Dendritic cell treated with granulocyte-macrophage colony-stimulating factor and Interleukin-4, amounts not matched to agents 40 ng/mL and 50 ng/mL, for 4 days (primary cell): ENCODE measurements at regions not wholly inside any gene's neighbourhood (a gene's known extent, or its start where the extent isn't known, plus 50 kb on each side); places are given as distances from the start of the nearest gene placed in this dataset.
"Not testable (repeated sequence)": the region's sequence is repeated elsewhere in the genome, so short reads cannot be mapped to it uniquely, and the experiment has no call there.

Source experiments
- H3K27ac Mint-ChIP-seq: one replicate; pipeline ENCODE4 v1.8.0; 2022; ENCODE audit warnings: mild to moderate bottlenecking, mixed read lengths
- H3K27me3 Mint-ChIP-seq: one replicate; pipeline ENCODE4 v1.8.0; 2022; ENCODE audit warnings: mild to moderate bottlenecking, mixed read lengths
- H3K36me3 Mint-ChIP-seq: one replicate; pipeline ENCODE4 v1.8.0; 2022; ENCODE audit warnings: low read depth, mixed read lengths
- H3K4me1 Mint-ChIP-seq: one replicate; pipeline ENCODE4 v1.8.0; 2022; ENCODE audit warnings: low read depth, mixed read lengths
- H3K4me3 Mint-ChIP-seq: one replicate; pipeline ENCODE4 v1.8.0; 2022; ENCODE audit warnings: mild to moderate bottlenecking, moderate library complexity, mixed read lengths
- H3K9me3 Mint-ChIP-seq: one replicate; pipeline ENCODE4 v1.8.0; 2022; ENCODE audit warnings: mixed read lengths
- intact Hi-C: fragments of 100-400 bp; cut with micrococcal nuclease; formaldehyde crosslinking; loops from one replicate; pipeline ENCODE4 v1.15.0; 2022

DNA sequence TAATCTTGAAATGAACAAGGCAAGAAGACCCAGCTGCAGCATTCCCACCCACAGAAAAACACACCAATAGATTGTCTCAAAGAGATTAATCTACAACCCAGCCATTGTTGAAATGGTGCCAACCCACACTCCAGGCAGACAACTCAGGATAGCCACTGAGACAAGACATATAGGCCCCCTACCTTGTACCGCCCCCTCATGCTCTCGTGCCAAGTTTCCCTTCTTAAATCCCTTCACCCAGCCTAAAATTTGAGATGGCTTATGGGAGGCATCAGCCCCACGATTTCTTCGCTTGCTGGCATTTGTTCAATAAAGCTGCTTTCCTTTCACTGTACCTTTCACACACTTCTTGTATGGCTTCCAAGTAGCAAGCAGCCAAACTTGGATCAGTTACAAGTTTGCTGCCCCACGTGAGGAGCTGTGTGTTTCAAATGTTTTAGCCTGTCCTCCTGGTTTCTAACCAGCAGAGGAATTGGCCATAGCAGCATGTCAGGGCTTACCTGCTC lies 1754.1 kb downstream of the C4orf33 start:
- H3K4me1 Mint-ChIP-seq = no peaks in the 10 kb centered on the region
- H3K36me3 Mint-ChIP-seq = no peaks in the 10 kb centered on the region
- no peak overlapping the region for H3K4me3 Mint-ChIP-seq
- peaks cover 36% of the 10 kb centered on the region for H3K9me3 Mint-ChIP-seq
- intact Hi-C loops = no loop called here
- H3K27me3 Mint-ChIP-seq = no peaks in the 10 kb centered on the region
- H3K27ac Mint-ChIP-seq = no peak overlapping the region

DNA sequence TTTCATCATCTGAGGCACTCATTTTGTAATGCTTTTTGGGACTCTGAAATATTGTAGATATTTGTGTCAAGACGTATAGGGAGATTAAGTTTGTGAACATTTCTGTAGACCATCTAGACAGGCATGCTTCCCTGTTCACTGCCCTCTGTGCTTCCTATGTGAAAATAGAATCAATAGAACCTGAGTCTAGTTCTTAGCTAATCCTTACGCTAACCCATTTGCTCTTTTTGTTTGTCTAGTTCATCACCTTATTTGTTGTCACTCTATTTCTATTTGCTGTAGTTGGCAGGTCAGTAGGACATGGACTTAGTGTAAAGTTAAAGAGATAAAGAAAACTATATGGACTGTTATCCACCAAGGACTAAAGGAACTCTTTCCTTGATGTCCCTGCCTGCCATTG lies 1755.2 kb downstream of the C4orf33 start:
- Mint-ChIP-seq H3K9me3 (peaks cover 36% of the 10 kb centered on the region), H3K27me3 (no peaks in the 10 kb centered on the region), H3K4me3 (no peak overlapping the region), H3K27ac (no peak overlapping the region), H3K4me1 (no peaks in the 10 kb centered on the region), H3K36me3 (no peaks in the 10 kb centered on the region)
- intact Hi-C loops = no loop called here

GRCh38 chr4:130851932-130852331 lies 1756.0 kb downstream of the C4orf33 start:
- Mint-ChIP-seq H3K36me3 (no peaks in the 10 kb centered on the region), H3K27me3 (no peaks in the 10 kb centered on the region)

GRCh38 chr4:130855533-130855932 lies 1759.6 kb downstream of the C4orf33 start:
- Mint-ChIP-seq H3K27me3 (no peaks in the 10 kb centered on the region), H3K36me3 (no peaks in the 10 kb centered on the region), H3K4me1 (no peaks in the 10 kb centered on the region), H3K9me3 (peaks cover 12% of the 10 kb centered on the region), H3K4me3 (no peak overlapping the region), H3K27ac (no peak overlapping the region)
- intact Hi-C loops = no loop called here

More at GRCh38 chr4:130851932-130852331, 1756.0 kb downstream of the C4orf33 start:
- intact Hi-C loops = no loop called here
- Mint-ChIP-seq H3K4me1 (no peaks in the 10 kb centered on the region), H3K4me3 (no peak overlapping the region), H3K9me3 (peaks cover 32% of the 10 kb centered on the region), H3K27ac (no peak overlapping the region)

DNA sequence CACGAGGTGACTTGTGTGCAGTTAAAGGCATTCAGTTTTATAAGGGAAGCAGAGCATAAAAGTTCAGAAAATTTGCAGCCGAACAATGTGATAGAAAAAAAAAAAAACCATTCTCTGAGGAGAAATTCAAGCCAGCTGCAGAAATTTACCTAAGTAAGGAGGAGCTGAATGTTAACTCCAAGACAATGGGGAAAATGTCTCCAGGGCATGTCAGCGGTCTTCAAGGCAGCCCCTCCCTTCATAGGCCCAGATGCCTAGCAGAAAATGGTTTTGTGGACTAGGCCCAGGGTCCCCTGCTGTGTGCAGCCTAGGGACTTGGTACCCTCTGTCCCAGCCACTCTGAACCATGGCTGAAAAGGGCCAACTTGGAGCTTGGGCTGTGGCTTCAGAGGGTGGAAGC lies 1764.0 kb downstream of the C4orf33 start:
- no peak overlapping the region for H3K27ac Mint-ChIP-seq
- H3K36me3 Mint-ChIP-seq = no peaks in the 10 kb centered on the region
- H3K9me3 Mint-ChIP-seq = no peaks in the 10 kb centered on the region
- H3K27me3 Mint-ChIP-seq = no peaks in the 10 kb centered on the region
- H3K4me1 Mint-ChIP-seq = no peaks in the 10 kb centered on the region
- H3K4me3 Mint-ChIP-seq = no peak overlapping the region
- intact Hi-C loops = no loop called here

- no peaks in the 10 kb centered on the region for H3K9me3 Mint-ChIP-seq
- H3K36me3 Mint-ChIP-seq = no peaks in the 10 kb centered on the region
- no peak overlapping the region for H3K27ac Mint-ChIP-seq
- intact Hi-C loops = no loop called here
- H3K4me1 Mint-ChIP-seq = no peaks in the 10 kb centered on the region
- no peak overlapping the region for H3K4me3 Mint-ChIP-seq
- H3K27me3 Mint-ChIP-seq = no peaks in the 10 kb centered on the region
Observed at GRCh38 chr4:130896920-130897319, 1801.0 kb downstream of the C4orf33 start.

DNA sequence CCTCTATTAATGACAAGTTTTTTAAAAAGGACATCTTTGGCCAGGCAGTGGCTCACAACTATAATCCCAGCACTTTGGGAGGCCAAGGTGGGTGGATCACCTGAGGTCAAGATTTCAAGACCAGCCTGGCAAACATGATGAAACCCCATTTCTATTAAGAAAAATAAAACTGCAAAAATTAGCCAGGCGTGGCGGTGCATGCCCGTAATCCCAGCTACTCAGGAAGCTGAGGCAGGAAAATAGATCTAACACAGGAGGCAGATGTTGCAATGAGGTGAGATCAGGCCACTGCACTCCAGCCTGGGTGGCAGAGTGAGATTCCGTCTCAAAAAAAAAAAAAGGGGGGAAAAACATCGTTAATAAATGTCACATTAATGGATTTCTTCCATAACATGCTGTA lies 1805.4 kb downstream of the C4orf33 start:
- intact Hi-C loops = no loop called here
- H3K9me3 Mint-ChIP-seq = no peaks in the 10 kb centered on the region
- no peak overlapping the region for H3K4me3 Mint-ChIP-seq
- no peaks in the 10 kb centered on the region for H3K4me1 Mint-ChIP-seq
- H3K36me3 Mint-ChIP-seq = no peaks in the 10 kb centered on the region
- H3K27me3 Mint-ChIP-seq = no peaks in the 10 kb centered on the region
- no peak overlapping the region for H3K27ac Mint-ChIP-seq

- H3K9me3 Mint-ChIP-seq = peaks cover 17% of the 10 kb centered on the region
Observed at GRCh38 chr4:130922955-130923354, 1827.0 kb downstream of the C4orf33 start.

DNA sequence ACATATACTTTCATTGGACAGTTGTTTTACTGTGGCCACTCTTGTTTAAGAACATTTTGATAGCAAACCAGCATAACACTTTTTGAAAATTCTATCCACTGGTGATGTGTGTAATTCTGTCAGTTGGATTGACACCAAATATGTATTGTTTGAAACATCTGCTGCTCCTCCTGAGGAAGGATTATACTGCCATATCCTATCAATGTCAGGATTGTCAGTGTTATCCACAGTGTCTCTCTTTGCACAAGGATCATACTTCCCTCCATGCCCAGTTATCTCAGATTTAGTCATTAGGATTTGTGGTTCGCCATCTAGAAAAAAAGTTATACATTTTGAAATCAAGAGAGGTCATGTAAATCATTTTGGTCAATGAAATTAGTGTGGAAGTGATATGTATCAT lies 1859.6 kb downstream of the C4orf33 start:
- intact Hi-C loops = no loop called here
- no peak overlapping the region for H3K4me3 Mint-ChIP-seq
- H3K9me3 Mint-ChIP-seq = peaks cover 8% of the 10 kb centered on the region
- no peaks in the 10 kb centered on the region for H3K27me3 Mint-ChIP-seq
- no peaks in the 10 kb centered on the region for H3K36me3 Mint-ChIP-seq
- no peak overlapping the region for H3K27ac Mint-ChIP-seq
- H3K4me1 Mint-ChIP-seq = no peaks in the 10 kb centered on the region

More at GRCh38 chr4:130922955-130923354, 1827.0 kb downstream of the C4orf33 start:
- H3K27ac Mint-ChIP-seq = no peak overlapping the region
- H3K4me1 Mint-ChIP-seq = no peaks in the 10 kb centered on the region
- H3K27me3 Mint-ChIP-seq = no peaks in the 10 kb centered on the region
- no peak overlapping the region for H3K4me3 Mint-ChIP-seq
- no peaks in the 10 kb centered on the region for H3K36me3 Mint-ChIP-seq
- intact Hi-C loops = no loop called here

GRCh38 chr4:130985371-130985770 lies 1889.4 kb downstream of the C4orf33 start:
- no peak overlapping the region for H3K4me3 Mint-ChIP-seq
- no peaks in the 10 kb centered on the region for H3K36me3 Mint-ChIP-seq
- H3K27ac Mint-ChIP-seq = no peak overlapping the region
- no peaks in the 10 kb centered on the region for H3K9me3 Mint-ChIP-seq
- H3K4me1 Mint-ChIP-seq = no peaks in the 10 kb centered on the region
- H3K27me3 Mint-ChIP-seq = no peaks in the 10 kb centered on the region
- intact Hi-C loops = no loop called here

DNA sequence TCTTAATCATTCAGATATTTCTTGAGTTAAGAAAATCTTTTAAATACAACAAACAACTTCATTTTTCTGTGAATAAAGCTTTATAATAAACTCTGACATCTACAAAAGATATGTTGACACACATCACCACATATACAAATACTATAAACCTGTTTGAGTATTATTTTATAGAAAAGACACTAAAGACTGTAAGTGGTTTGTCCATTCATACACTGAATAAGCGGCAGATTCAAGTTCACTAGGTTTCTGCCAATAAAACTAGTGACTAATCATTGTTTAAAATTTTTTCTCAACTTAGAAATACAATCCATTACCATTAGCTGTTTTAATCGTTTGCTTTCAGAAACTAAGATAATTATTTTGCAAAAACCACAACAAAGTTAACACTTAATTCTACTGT lies 1900.0 kb downstream of the C4orf33 start:
- no peak overlapping the region for H3K27ac Mint-ChIP-seq
- intact Hi-C loops = no loop called here
- no peaks in the 10 kb centered on the region for H3K4me1 Mint-ChIP-seq
- no peaks in the 10 kb centered on the region for H3K36me3 Mint-ChIP-seq
- no peaks in the 10 kb centered on the region for H3K27me3 Mint-ChIP-seq
- no peak overlapping the region for H3K4me3 Mint-ChIP-seq
- no peaks in the 10 kb centered on the region for H3K9me3 Mint-ChIP-seq

DNA sequence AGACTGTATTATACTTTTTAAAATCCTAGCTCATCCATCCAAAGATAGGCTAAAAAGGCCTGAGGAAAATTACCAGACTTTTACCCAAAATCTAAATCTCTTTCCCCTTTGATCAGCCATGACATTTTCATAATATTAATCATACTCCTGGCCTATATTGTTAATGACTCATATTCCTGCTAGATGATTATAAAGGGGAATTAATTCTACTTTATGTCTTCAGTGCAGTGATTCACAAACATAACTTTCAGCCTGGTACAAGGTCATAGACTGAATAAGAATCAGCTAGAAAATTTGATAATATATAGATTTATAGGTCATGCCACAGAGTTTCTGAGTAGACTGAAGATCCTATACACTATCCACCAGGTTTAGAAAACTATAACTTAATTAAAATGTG lies 1905.4 kb downstream of the C4orf33 start:
- H3K4me3 Mint-ChIP-seq = no peak overlapping the region
- intact Hi-C loops = no loop called here
- H3K27me3 Mint-ChIP-seq = no peaks in the 10 kb centered on the region
- no peaks in the 10 kb centered on the region for H3K9me3 Mint-ChIP-seq
- no peaks in the 10 kb centered on the region for H3K36me3 Mint-ChIP-seq
- no peak overlapping the region for H3K27ac Mint-ChIP-seq
- no peaks in the 10 kb centered on the region for H3K4me1 Mint-ChIP-seq

GRCh38 chr4:131002132-131002531 lies 1906.2 kb downstream of the C4orf33 start:
- Mint-ChIP-seq H3K4me1 (no peaks in the 10 kb centered on the region), H3K36me3 (no peaks in the 10 kb centered on the region), H3K27ac (no peak overlapping the region), H3K27me3 (no peaks in the 10 kb centered on the region), H3K9me3 (peaks cover 3% of the 10 kb centered on the region), H3K4me3 (no peak overlapping the region)
- intact Hi-C loops = no loop called here

GRCh38 chr4:131006388-131006787 lies 1910.4 kb downstream of the C4orf33 start:
- Mint-ChIP-seq H3K4me1 (no peaks in the 10 kb centered on the region), H3K27me3 (no peaks in the 10 kb centered on the region), H3K36me3 (no peaks in the 10 kb centered on the region), H3K27ac (no peak overlapping the region), H3K4me3 (no peak overlapping the region), H3K9me3 (peaks cover 6% of the 10 kb centered on the region)
- intact Hi-C loops = no loop called here

GRCh38 chr4:131011961-131012360 lies 1916.0 kb downstream of the C4orf33 start:
- not testable (repeated sequence) for H3K27ac Mint-ChIP-seq, H3K4me1 Mint-ChIP-seq

More at GRCh38 chr4:131011961-131012360, 1916.0 kb downstream of the C4orf33 start:
- H3K36me3 Mint-ChIP-seq, intact Hi-C loops, H3K27me3 Mint-ChIP-seq, H3K4me3 Mint-ChIP-seq, H3K9me3 Mint-ChIP-seq: not testable (repeated sequence)
